PFSK-1 (cell line): ENCODE measurements at regions not wholly inside any gene's neighbourhood (a gene's known extent, or its start where the extent isn't known, plus 50 kb on each side); places are given as distances from the start of the nearest gene placed in this dataset.

Experiments
- POLR2AphosphoS5 ChIP-seq: IDR thresholded peaks from 2 replicates; pipeline ENCODE4 v1.6.1; 2012; ENCODE audit warnings: low read depth, mild to moderate bottlenecking, control low read depth, low read length, moderate library complexity
- REST ChIP-seq, 2 experiments: IDR thresholded peaks; 2 replicates each; pipeline versions ENCODE4 v1.6.1 to v1.8.0; 2011 to 2012; ENCODE audit warnings: low read depth in 2 of 2, low read length in 2 of 2, control low read depth in 1 of 2, inconsistent platforms in 1 of 2, mild to moderate bottlenecking in 1 of 2, moderate library complexity in 1 of 2; ENCODE audit not compliant: insufficient read depth in 1 of 2
- SIN3A ChIP-seq: IDR thresholded peaks from 2 replicates; pipeline ENCODE4 v1.6.1; 2012; ENCODE audit warnings: mild to moderate bottlenecking, low read length, moderate library complexity, borderline replicate concordance; ENCODE audit not compliant: insufficient read depth
- TAF1 ChIP-seq: IDR thresholded peaks from 2 replicates; pipeline ENCODE4 v1.6.1; 2012; ENCODE audit warnings: low read length, control low read depth, borderline replicate concordance; ENCODE audit not compliant: insufficient read depth

DNA sequence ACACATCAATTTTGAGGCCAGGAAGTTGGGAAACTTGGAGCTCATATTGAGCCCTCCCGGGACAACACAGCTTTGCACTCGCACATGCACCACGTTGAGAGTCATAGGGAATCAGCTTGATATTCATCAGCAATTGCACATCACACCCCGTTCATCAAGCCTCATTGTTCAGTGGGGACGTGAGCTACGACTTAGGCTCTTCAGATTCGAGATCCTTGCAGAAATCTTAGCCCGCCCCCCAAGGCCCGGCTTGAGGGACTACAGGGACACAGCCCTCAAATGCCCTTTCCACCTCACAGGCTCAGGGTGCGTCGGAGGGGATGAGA is 93.0 kb upstream of the MAFB start:
- no peak for TF ChIP-seq POLR2AphosphoS5
- no peak for TF ChIP-seq REST (IDR thresholded peaks at IDR 0.05; ENCODE audit: insufficient read depth in 1 of 2, low read depth in 2 of 2, low read length in 2 of 2)
- no peak for TF ChIP-seq TAF1
- no peak for TF ChIP-seq SIN3A
